Parathyroid adenoma (tissue), 2 donors: ENCODE measurements at regions not wholly inside any gene's neighbourhood (a gene's known extent, or its start where the extent isn't known, plus 50 kb on each side); places are given as distances from the start of the nearest gene placed in this dataset.

Experiments used
- H2AFZ ChIP-seq: fragments of 300-600 bp; sonication (generic); one replicate; pipeline ENCODE4 v1.7.0; 2017; ENCODE audit warnings: antibody characterized with exemption, mild to moderate bottlenecking
- H3K27ac ChIP-seq: fragments of 300-600 bp; sonication (generic); one replicate; pipeline ENCODE4 v1.7.0; 2017
- H3K27me3 ChIP-seq: fragments of 300-600 bp; sonication (generic); one replicate; pipeline ENCODE4 v1.7.0; 2017; ENCODE audit warnings: low read length; ENCODE audit not compliant: control insufficient read depth, insufficient read depth
- H3K36me3 ChIP-seq: fragments of 300-600 bp; sonication (generic); one replicate; pipeline ENCODE4 v1.7.0; 2017; ENCODE audit warnings: low read length; ENCODE audit not compliant: control insufficient read depth, insufficient read depth
- H3K4me1 ChIP-seq: fragments of 300-600 bp; sonication (generic); one replicate; pipeline ENCODE4 v1.7.0; 2017; ENCODE audit warnings: control low read depth
- H3K4me2 ChIP-seq: fragments of 300-600 bp; sonication (generic); one replicate; pipeline ENCODE4 v1.7.0; 2017; ENCODE audit warnings: low read length
- H3K4me3 ChIP-seq: fragments of 300-600 bp; sonication (generic); one replicate; pipeline ENCODE4 v1.7.0; 2017; ENCODE audit warnings: low read depth, low read length
- H3K79me2 ChIP-seq: fragments of 300-600 bp; sonication (generic); one replicate; pipeline ENCODE4 v1.7.0; 2017; ENCODE audit warnings: control low read depth
- H3K9ac ChIP-seq: fragments of 300-600 bp; sonication (generic); one replicate; pipeline ENCODE4 v1.7.0; 2017; ENCODE audit warnings: mild to moderate bottlenecking
- H3K9me3 ChIP-seq: fragments of 300-600 bp; sonication (generic); one replicate; pipeline ENCODE4 v1.7.0; 2017; ENCODE audit warnings: low read length; ENCODE audit not compliant: control insufficient read depth
- TF ChIP-seq, protein P1 (sequence below): fragments of 300-600 bp; sonication (generic); IDR thresholded peaks from one replicate; pipeline ENCODE4 v1.7.0; 2017; ENCODE audit warnings: antibody characterized with exemption, mild to moderate bottlenecking
- donor health status: primary hyperparathyroidism.

DNA sequence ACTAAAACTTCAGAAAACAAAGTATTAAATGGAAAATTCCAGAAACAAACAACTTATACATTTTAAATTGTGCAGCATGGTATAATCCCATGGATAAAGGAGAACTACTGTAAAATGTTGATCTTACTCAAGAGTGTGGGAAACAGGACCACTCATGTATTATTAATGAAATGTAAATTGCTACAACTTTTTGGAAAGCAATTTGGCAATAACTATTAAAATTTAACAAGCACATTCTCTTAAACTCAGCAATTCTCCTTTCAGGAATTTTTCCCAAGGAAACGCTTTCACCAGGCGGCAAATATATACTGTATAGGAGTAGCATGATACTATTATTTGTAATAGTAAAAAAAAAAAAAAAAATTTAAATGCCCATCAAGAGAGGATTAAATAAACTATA, 284.5 kb upstream of the AMIGO2 start:
- no peaks in the 10 kb centered on the region for H3K27me3 ChIP-seq
- H3K9ac ChIP-seq, result no peak overlapping the region
- H3K4me2 ChIP-seq, result no peak overlapping the region
- H2AFZ ChIP-seq, result no peak overlapping the region
- H3K4me3 ChIP-seq, result no peak overlapping the region
- no peak overlapping the region for H3K27ac ChIP-seq
- TF ChIP-seq, protein P1, sequence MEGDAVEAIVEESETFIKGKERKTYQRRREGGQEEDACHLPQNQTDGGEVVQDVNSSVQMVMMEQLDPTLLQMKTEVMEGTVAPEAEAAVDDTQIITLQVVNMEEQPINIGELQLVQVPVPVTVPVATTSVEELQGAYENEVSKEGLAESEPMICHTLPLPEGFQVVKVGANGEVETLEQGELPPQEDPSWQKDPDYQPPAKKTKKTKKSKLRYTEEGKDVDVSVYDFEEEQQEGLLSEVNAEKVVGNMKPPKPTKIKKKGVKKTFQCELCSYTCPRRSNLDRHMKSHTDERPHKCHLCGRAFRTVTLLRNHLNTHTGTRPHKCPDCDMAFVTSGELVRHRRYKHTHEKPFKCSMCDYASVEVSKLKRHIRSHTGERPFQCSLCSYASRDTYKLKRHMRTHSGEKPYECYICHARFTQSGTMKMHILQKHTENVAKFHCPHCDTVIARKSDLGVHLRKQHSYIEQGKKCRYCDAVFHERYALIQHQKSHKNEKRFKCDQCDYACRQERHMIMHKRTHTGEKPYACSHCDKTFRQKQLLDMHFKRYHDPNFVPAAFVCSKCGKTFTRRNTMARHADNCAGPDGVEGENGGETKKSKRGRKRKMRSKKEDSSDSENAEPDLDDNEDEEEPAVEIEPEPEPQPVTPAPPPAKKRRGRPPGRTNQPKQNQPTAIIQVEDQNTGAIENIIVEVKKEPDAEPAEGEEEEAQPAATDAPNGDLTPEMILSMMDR, result no peak
- H3K4me1 ChIP-seq, result no peaks in the 10 kb centered on the region
- no peaks in the 10 kb centered on the region for H3K36me3 ChIP-seq
- H3K79me2 ChIP-seq, result no peaks in the 10 kb centered on the region
- no peaks in the 10 kb centered on the region for H3K9me3 ChIP-seq

DNA sequence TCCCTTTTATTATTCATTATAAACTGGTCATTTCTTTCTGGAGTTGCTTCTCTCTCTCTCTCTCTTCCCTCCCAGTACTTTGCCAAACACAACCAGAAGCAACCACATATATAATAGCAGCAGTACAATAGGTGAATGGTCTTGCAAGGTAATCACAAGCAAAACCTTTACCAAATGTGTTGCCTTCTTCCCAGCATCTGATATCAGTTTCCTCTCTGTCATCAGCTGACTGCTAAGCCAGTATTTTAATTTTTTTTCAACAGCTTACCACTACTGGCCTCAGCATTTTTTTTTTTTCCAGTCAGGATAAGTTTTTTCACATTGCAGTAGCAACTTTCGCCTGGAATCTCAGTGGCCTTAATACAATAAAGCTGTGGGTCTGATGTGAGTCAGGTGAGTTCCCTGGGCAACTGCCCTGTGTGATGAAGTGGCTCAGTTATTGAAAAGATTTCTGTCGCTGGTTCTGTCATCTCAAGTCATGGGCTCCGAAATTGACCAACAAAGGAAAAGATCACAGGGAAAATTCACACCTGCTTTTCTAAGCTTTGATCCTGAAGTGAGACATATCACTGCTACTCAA, 282.5 kb upstream of the AMIGO2 start:
- H2AFZ ChIP-seq, result no peak overlapping the region
- no peak overlapping the region for H3K27ac ChIP-seq
- H3K4me3 ChIP-seq, result no peak overlapping the region
- no peak overlapping the region for H3K9ac ChIP-seq
- H3K79me2 ChIP-seq, result no peaks in the 10 kb centered on the region
- H3K36me3 ChIP-seq, result no peaks in the 10 kb centered on the region
- no peaks in the 10 kb centered on the region for H3K9me3 ChIP-seq
- TF ChIP-seq, protein P1, result no peak
- H3K4me1 ChIP-seq, result no peaks in the 10 kb centered on the region
- no peak overlapping the region for H3K4me2 ChIP-seq
- no peaks in the 10 kb centered on the region for H3K27me3 ChIP-seq

DNA sequence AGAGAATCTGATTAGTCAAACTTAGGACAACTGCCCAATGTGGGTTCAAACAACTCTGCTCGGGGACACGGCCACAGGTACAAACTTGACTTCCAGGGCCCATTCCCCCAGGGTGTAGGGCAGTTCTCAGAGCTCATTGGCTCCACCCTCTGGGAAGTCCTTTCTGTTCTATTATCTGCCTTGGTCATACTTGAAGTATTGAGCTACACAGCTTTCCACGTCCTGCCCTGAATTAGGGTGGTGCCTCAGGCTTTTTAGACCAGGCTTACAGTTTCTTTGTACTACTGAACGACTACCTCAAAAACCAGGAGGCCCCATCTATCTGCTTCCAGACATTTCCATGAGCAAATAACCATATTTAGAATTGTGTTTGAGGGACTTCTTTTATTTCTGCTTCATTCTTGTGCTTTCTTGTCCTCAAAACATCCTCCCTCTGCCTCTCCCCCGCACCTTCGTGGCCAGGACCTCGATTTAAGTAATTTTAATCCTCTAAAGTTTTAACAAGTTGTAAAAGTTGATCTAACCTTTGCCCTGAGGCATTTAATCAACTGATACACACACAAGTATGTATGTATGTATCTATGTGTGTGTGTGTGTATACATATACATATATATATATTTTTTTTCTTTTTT, 281.7 kb upstream of the AMIGO2 start:
- H3K27me3 ChIP-seq, result no peaks in the 10 kb centered on the region
- no peak overlapping the region for H3K9ac ChIP-seq
- no peaks in the 10 kb centered on the region for H3K9me3 ChIP-seq
- H2AFZ ChIP-seq, result no peak overlapping the region
- H3K79me2 ChIP-seq, result no peaks in the 10 kb centered on the region
- H3K36me3 ChIP-seq, result no peaks in the 10 kb centered on the region
- H3K4me1 ChIP-seq, result no peaks in the 10 kb centered on the region
- H3K4me2 ChIP-seq, result no peak overlapping the region
- peak overlapping the region; percentile 67 for H3K27ac ChIP-seq
- TF ChIP-seq, protein P1, result no peak
- no peak overlapping the region for H3K4me3 ChIP-seq

DNA sequence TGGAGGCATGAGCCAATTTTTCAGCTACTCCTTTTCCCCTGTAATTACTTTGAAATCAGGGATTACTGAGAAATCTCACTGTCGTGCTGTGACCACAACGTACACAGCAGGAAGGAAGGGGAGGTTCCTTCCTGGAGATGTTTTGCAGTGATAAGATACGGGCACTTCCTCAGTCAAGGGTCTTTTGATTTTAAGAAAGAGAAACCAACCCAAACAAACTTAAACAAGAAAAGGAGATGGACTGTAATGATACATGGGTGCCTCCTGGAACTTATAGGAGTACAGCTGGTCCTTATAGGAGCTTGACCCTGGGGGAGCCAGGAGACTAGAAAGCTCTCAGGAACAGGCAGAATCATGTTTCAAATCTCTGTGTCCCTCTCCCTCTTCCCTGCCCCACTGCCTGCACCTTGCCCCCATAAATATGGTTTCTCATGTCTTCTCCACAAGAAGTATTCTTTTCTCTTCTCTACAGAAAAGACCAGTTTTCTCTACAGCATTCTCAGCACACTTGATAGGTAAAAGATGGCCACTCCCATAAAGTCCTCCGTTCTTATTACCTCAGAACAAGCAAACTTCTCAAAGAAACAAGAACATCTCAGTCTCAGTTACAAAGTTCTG, 281.1 kb upstream of the AMIGO2 start:
- Histone ChIP-seq H3K27me3 (no peaks in the 10 kb centered on the region), H3K4me1 (no peaks in the 10 kb centered on the region), H3K27ac (peak overlapping the region; percentile 67), H3K79me2 (no peaks in the 10 kb centered on the region), H3K9ac (no peak overlapping the region), H3K9me3 (no peaks in the 10 kb centered on the region), H3K4me2 (no peak overlapping the region), H3K4me3 (no peak overlapping the region), H3K36me3 (no peaks in the 10 kb centered on the region), H2AFZ (no peak overlapping the region)
- TF ChIP-seq, protein P1, result no peak
